ENCODE measurements at regions not wholly inside any gene's neighbourhood (a gene's known extent, or its start where the extent isn't known, plus 50 kb on each side); places are given as distances from the start of the nearest gene placed in this dataset.

DNA sequence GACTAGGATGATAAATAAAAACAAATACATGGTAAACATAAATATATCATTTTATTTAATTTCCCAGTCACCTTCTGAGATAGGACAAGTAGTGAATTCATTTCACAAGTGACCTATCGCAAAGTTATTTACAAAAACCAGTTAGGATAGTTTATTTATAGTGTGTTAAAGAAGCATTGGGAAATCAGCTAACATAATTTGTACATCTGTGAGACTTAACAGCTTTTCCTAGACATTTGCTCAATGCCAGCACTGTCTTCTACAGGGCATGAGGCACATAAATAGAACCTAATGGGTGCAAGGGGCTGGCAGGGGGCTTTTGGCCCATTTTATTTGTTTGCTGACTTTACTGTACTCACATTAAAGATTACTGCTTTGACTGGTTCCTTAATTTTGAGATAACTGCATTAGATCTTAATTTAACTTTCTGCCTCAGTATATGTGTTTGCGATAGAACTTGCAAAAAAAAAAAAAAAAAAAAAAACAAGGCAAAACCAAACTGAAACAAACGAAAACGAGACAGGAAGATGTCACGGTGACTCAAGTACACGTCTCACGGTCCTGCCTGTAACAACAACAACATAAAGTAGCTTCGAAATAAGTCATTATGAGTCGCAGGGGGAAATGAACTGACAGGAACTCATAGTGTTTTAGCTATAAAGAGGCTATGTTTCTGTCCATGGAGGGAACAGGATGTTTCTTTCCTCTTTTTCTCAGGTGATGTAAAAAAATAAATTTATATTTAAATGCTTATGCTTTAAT lies 133.7 kb upstream of the GMDS start:
- 43 to 53% methylated on average over 9 of the region's 9 CpGs for WGBS, 2 donors
- Histone ChIP-seq H3K4me1 (no peaks in the 10 kb centered on the region), H3K4me3 (no peak overlapping the region), H3K27ac (no peak overlapping the region), H3K9me3 (no peaks in the 10 kb centered on the region), H3K36me3 (no peaks in the 10 kb centered on the region), H3K27me3 (no peaks in the 10 kb centered on the region)
- TF ChIP-seq CTCF (IDR thresholded peaks at IDR 0.05) = no peak
- DNase-seq = no peak
- intact Hi-C loops (cut with DNase I) = no loop called here

DNA sequence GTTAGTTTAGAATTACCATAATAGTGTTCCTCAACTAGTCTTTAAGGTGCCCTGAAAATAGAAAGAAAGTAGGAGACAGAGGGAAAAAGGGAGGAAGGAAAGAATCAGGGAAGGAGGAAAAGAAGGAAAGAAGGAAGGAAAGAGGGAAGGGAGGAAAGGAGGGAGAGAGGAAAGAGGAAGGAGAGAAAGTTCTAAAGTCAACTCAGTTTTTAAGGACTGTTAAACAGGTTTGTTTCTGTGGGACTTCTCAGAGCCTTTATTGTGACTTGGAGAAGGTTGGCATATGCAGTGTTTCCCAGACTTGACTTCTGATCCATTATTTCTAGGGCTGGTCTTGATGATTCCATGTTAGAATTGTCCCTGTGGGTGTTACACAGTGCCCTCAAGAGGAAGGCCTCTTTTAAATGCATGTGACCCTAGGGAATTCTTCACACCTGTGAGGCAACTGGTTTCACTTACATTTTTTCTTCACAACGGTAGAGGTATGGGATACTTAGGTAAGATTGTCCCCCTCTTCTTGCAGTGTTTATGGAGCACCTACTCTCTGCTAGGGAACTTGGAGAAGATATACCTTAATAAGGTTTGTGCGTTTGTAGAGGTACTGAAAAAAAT lies 132.7 kb upstream of the GMDS start:
- H3K9me3 ChIP-seq = no peaks in the 10 kb centered on the region
- no peaks in the 10 kb centered on the region for H3K27me3 ChIP-seq
- no peak overlapping the region for H3K27ac ChIP-seq
- TF ChIP-seq CTCF (IDR thresholded peaks at IDR 0.05) = no peak
- TF ChIP-seq POLR2A (IDR thresholded peaks at IDR 0.05) = no peak
- no peaks in the 10 kb centered on the region for H3K36me3 ChIP-seq
- no peaks in the 10 kb centered on the region for H3K4me1 ChIP-seq
- WGBS, 2 donors = 57 to 69% methylated on average over 2 of the region's 2 CpGs
- no peak for DNase-seq
- intact Hi-C loops (cut with DNase I) = no loop called here
- H3K4me3 ChIP-seq = no peak overlapping the region

- WGBS, 2 donors = 83 to 86% methylated on average over 19 of the region's 19 CpGs
- Histone ChIP-seq H3K9me3 (no peaks in the 10 kb centered on the region), H3K27me3 (no peaks in the 10 kb centered on the region), H3K27ac (peak overlapping the region in 1 of 4 donors; percentile 9), H3K4me1 (no peaks in the 10 kb centered on the region), H3K4me3 (no peak overlapping the region), H3K36me3 (no peaks in the 10 kb centered on the region)
- intact Hi-C loops (cut with DNase I) = no loop called here
- DNase-seq = no peak
- TF ChIP-seq POLR2A (IDR thresholded peaks at IDR 0.05) = no peak
- no peak for TF ChIP-seq CTCF (IDR thresholded peaks at IDR 0.05)
Observed at GRCh38 chr6:2376429-2377355, 131.3 kb upstream of the GMDS start.

DNA sequence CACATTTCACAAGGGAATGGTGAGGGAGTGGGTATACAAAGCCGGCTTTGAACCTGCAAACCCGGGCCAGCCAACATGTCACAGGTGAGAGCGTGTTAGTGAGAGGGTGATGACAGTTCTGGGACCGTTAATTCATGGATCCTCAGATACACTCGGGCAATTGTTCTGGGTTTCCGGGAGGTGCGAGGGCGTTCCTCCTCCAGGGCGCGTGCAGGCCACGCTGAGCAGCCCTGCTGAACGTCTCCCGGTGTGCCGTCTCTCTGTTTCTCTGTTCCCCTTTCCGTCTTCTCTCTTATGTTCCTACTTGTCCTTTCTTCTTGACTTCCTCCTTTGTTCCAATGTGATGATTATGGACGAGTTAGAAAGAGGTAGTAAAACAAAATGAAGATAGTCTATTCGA lies 130.0 kb upstream of the GMDS start:
- TF ChIP-seq POLR2A (IDR thresholded peaks at IDR 0.05) (no peak), CTCF (IDR thresholded peaks at IDR 0.05) (no peak)

GRCh38 chr6:2369606-2370005 lies 124.2 kb upstream of the GMDS start:
- Histone ChIP-seq H3K36me3 (no peaks in the 10 kb centered on the region), H3K9me3 (no peaks in the 10 kb centered on the region), H3K27ac (no peak overlapping the region), H3K4me1 (no peaks in the 10 kb centered on the region), H3K27me3 (no peaks in the 10 kb centered on the region), H3K4me3 (no peak overlapping the region)
- no peak for DNase-seq
- 90 to 98% methylated on average over 6 to 8 of the region's 8 CpGs for WGBS, 2 donors
- no peak for TF ChIP-seq POLR2A (IDR thresholded peaks at IDR 0.05)
- TF ChIP-seq CTCF (IDR thresholded peaks at IDR 0.05) = no peak
- intact Hi-C loops (cut with DNase I) = no loop called here

More for the DNA sequence above, 130.0 kb upstream of the GMDS start:
- intact Hi-C loops (cut with DNase I) = no loop called here
- no peaks in the 10 kb centered on the region for H3K36me3 ChIP-seq
- no peak overlapping the region for H3K27ac ChIP-seq
- H3K4me3 ChIP-seq = no peak overlapping the region
- no peaks in the 10 kb centered on the region for H3K27me3 ChIP-seq
- H3K9me3 ChIP-seq = no peaks in the 10 kb centered on the region
- no peak for DNase-seq
- H3K4me1 ChIP-seq = no peaks in the 10 kb centered on the region
- 88 to 91% methylated on average over 17 of the region's 17 CpGs for WGBS, 2 donors
